ENCODE measurements at regions not wholly inside any gene's neighbourhood (a gene's known extent, or its start where the extent isn't known, plus 50 kb on each side); places are given as distances from the start of the nearest gene placed in this dataset.

- no peak for DNase-seq
- Histone ChIP-seq H2BK5ac (ENCODE audit: insufficient read length, low read length) (no peak overlapping the region), H4K20me1 (ENCODE audit: control insufficient read depth, insufficient read depth, insufficient read length) (no peaks in the 10 kb centered on the region), H3K27me3 (ENCODE audit: insufficient read depth, low read length) (no peaks in the 10 kb centered on the region), H4K5ac (ENCODE audit: insufficient read length, low read depth, low read length) (no peak overlapping the region), H4K8ac (replicated peaks; ENCODE audit: insufficient read length, low read depth, low read length) (no peak overlapping the region), H3K27ac (ENCODE audit: insufficient read length, low read depth, low read length) (no peak overlapping the region), H3K4ac (ENCODE audit: low read depth, low read length) (no peak overlapping the region), H3K18ac (ENCODE audit: insufficient read length, low read depth, low read length) (no peak overlapping the region), H3K79me1 (ENCODE audit: insufficient read depth, low read depth, low read length, poor library complexity, severe bottlenecking) (no peaks in the 10 kb centered on the region), H3K9ac (ENCODE audit: extremely low read depth, insufficient read length, low read length) (no peak overlapping the region), H2AFZ (ENCODE audit: low read length) (no peak overlapping the region), H2AK5ac (ENCODE audit: insufficient read length, low read length) (no peak overlapping the region), H3K9me3 (ENCODE audit: control insufficient read depth, low read depth, low read length) (no peaks in the 10 kb centered on the region), H3K4me2 (ENCODE audit: insufficient read depth, insufficient read length, low read length) (no peak overlapping the region), H4K91ac (ENCODE audit: insufficient read length, low read depth, low read length) (no peak overlapping the region), H3K14ac (ENCODE audit: insufficient read depth, low read length) (no peak overlapping the region), H2BK120ac (ENCODE audit: low read depth, low read length, poor library complexity, severe bottlenecking) (no peak overlapping the region), H2BK15ac (ENCODE audit: low read depth, low read length) (no peak overlapping the region), H3K23me2 (ENCODE audit: insufficient read length, low read depth, low read length, poor library complexity, severe bottlenecking) (no peaks in the 10 kb centered on the region), H3T11ph (ENCODE audit: low read length) (no peak overlapping the region), H3K4me1 (ENCODE audit: insufficient read depth, low read length) (no peaks in the 10 kb centered on the region; the same call in 1 of the 2 replicates), H3K23ac (ENCODE audit: insufficient read length, low read depth, low read length) (no peak overlapping the region), H3K79me2 (ENCODE audit: insufficient read depth, low read length) (no peaks in the 10 kb centered on the region), H2BK12ac (ENCODE audit: insufficient read length, low read depth, low read length) (no peak overlapping the region), H2BK20ac (ENCODE audit: low read depth, low read length, poor library complexity, severe bottlenecking) (no peak overlapping the region), H3K56ac (ENCODE audit: insufficient read length, low read depth, low read length) (no peak overlapping the region)
- no CpG with 5 or more reads among the region's 2 CpGs for WGBS (ENCODE audit: extremely low coverage, insufficient read length, low lambda C conversion rate)
- H3K9me3 Mint-ChIP-seq, result no peaks in the 10 kb centered on the region
- H3K4me1 Mint-ChIP-seq, result peaks cover 19 to 20% of the 10 kb centered on the region in 2 experiments
- H3K4me3 Mint-ChIP-seq, result no peak overlapping the region
- H3K27me3 Mint-ChIP-seq (ENCODE audit: low read depth), result no peaks in the 10 kb centered on the region
- no peaks in the 10 kb centered on the region; a peak in 2 of 7 replicates for H3K36me3 Mint-ChIP-seq (ENCODE audit: insufficient read depth in 1 of 3, low read depth in 3 of 3)
- no peak overlapping the region; a peak in 1 of 7 replicates for H3K27ac Mint-ChIP-seq
- TF ChIP-seq CTCF (conservative IDR thresholded peaks at IDR 0.05), result no peak
Observed at GRCh38 chr5:124111886-124112285, 599.9 kb downstream of the CSNK1G3 start.
